Inflammatory macrophage (primary cell): ENCODE measurements at regions not wholly inside any gene's neighbourhood (a gene's known extent, or its start where the extent isn't known, plus 50 kb on each side); places are given as distances from the start of the nearest gene placed in this dataset.
A peak's percentile ranks its signal among the peaks of the same experiment; 100 is the strongest.

Experiments
- DNase-seq, 2 donors: peaks; one replicate each; pipeline ENCODE4 v3.0.0-alpha.2; 2020 to 2022

- peak; percentile 79 to 81 for DNase-seq
These were observed 52.0 kb upstream of the KCNIP1 start for GRCh38 chr5:170451747-170452365.

GRCh38 chr5:170450061-170450669 lies 53.7 kb upstream of the KCNIP1 start:
- no peak for DNase-seq

GRCh38 chr5:170449232-170449631 lies 54.6 kb upstream of the KCNIP1 start:
- DNase-seq, result no peak

- no peak for DNase-seq
These were observed 55.6 kb upstream of the KCNIP1 start for GRCh38 chr5:170448221-170448620.

- DNase-seq, result no peak
These were observed 57.2 kb upstream of the KCNMB1 start for GRCh38 chr5:170446365-170446764.

- no peak for DNase-seq
These were observed 56.8 kb upstream of the KCNMB1 start for GRCh38 chr5:170445936-170446335.

- no peak for DNase-seq
These were observed 55.9 kb upstream of the KCNMB1 start for GRCh38 chr5:170444969-170445505.

GRCh38 chr5:170444181-170444580 lies 55.0 kb upstream of the KCNMB1 start:
- no peak for DNase-seq

- no peak for DNase-seq
These were observed 54.5 kb upstream of the KCNMB1 start for GRCh38 chr5:170443624-170444023.

GRCh38 chr5:170442921-170443320 lies 53.8 kb upstream of the KCNMB1 start:
- no peak for DNase-seq

GRCh38 chr5:170442391-170442790 lies 53.2 kb upstream of the KCNMB1 start:
- no peak for DNase-seq

- no peak for DNase-seq
These were observed 52.2 kb upstream of the KCNMB1 start for GRCh38 chr5:170441393-170441784.

- DNase-seq, result no peak
These were observed 51.7 kb upstream of the KCNMB1 start for GRCh38 chr5:170440771-170441392.

- DNase-seq, result no peak
These were observed 50.7 kb upstream of the KCNMB1 start for GRCh38 chr5:170439944-170440269.

GRCh38 chr5:170439223-170439943 lies 50.2 kb upstream of the KCNMB1 start:
- no peak for DNase-seq
